Calu3 (cell line): ENCODE measurements at regions not wholly inside any gene's neighbourhood (a gene's known extent, or its start where the extent isn't known, plus 50 kb on each side); places are given as distances from the start of the nearest gene placed in this dataset.

ENCODE experiments used
- BruUV-seq: library from RNA; stranded (reverse); fragments of 400-500 nt; replicated peaks from 2 replicates; lab custom pipeline; 2021; lab: Mats Ljungman, UMichigan
- CTCF ChIA-PET: fragments of 300-600 bp; sonication (Branson Sonifier 250); formaldehyde crosslinking; loops from one replicate; lab custom pipeline; 2022; ENCODE audit warnings: antibody characterized with exemption; lab: Charles Lee
- DNase-seq: peaks from one replicate; pipeline ENCODE4 v3.0.0; 2022
- H3K27ac Mint-ChIP-seq: one replicate; pipeline ENCODE4 v1.8.0; 2022; ENCODE audit warnings: mixed read lengths; ENCODE audit not compliant: unreplicated experiment
- H3K27me3 Mint-ChIP-seq: one replicate; pipeline ENCODE4 v1.8.0; 2022; ENCODE audit warnings: mixed read lengths; ENCODE audit not compliant: unreplicated experiment
- H3K36me3 Mint-ChIP-seq: one replicate; pipeline ENCODE4 v1.8.0; 2022; ENCODE audit warnings: mild to moderate bottlenecking, moderate library complexity, mixed read lengths; ENCODE audit not compliant: insufficient read depth, unreplicated experiment
- H3K4me1 Mint-ChIP-seq: one replicate; pipeline ENCODE4 v1.8.0; 2022; ENCODE audit warnings: mild to moderate bottlenecking, low read depth, mixed read lengths; ENCODE audit not compliant: unreplicated experiment
- H3K4me3 Mint-ChIP-seq: one replicate; pipeline ENCODE4 v1.8.0; 2022; ENCODE audit warnings: mild to moderate bottlenecking, low read depth, moderate library complexity, mixed read lengths; ENCODE audit not compliant: unreplicated experiment
- H3K9me3 Mint-ChIP-seq: one replicate; pipeline ENCODE4 v1.8.0; 2022; ENCODE audit warnings: low read depth, mixed read lengths; ENCODE audit not compliant: unreplicated experiment
- CTCF ChIP-seq: fragments of 200-600 bp; IDR thresholded peaks from one replicate; pipeline ENCODE4 v1.8.0; 2022; ENCODE audit warnings: antibody characterized with exemption; ENCODE audit not compliant: unreplicated experiment
- intact Hi-C: fragments of 100-400 bp; cut with micrococcal nuclease; formaldehyde crosslinking; loops from one replicate; pipeline ENCODE4 v1.10.0; 2022; ENCODE audit not compliant: unreplicated experiment

- CTCF ChIA-PET, result no interaction called here
- no peaks in the 10 kb centered on the region for H3K36me3 Mint-ChIP-seq
- peaks cover 33% of the 10 kb centered on the region for H3K27me3 Mint-ChIP-seq
- H3K9me3 Mint-ChIP-seq, result no peaks in the 10 kb centered on the region
- peaks cover 8% of the 10 kb centered on the region for H3K4me1 Mint-ChIP-seq
- BruUV-seq, result no TSS peak
- H3K27ac Mint-ChIP-seq, result no peak overlapping the region
- TF ChIP-seq CTCF, result no peak
- DNase-seq, result no peak
- H3K4me3 Mint-ChIP-seq, result no peak overlapping the region
- intact Hi-C loops, result no loop called here
Measured at GRCh38 chr2:41992056-41992642, 55.7 kb upstream of the PKDCC start.

GRCh38 chr2:41992671-41993434, 55.0 kb upstream of the PKDCC start:
- no peak for TF ChIP-seq CTCF
- H3K4me1 Mint-ChIP-seq, result peaks cover 8% of the 10 kb centered on the region
- CTCF ChIA-PET, result no interaction called here
- no peak overlapping the region for H3K27ac Mint-ChIP-seq
- no peak overlapping the region for H3K4me3 Mint-ChIP-seq
- intact Hi-C loops, result no loop called here
- H3K27me3 Mint-ChIP-seq, result peaks cover 33% of the 10 kb centered on the region
- BruUV-seq, result no TSS peak
- no peaks in the 10 kb centered on the region for H3K9me3 Mint-ChIP-seq
- no peak for DNase-seq
- no peaks in the 10 kb centered on the region for H3K36me3 Mint-ChIP-seq

GRCh38 chr2:41993435-41993925, 54.3 kb upstream of the PKDCC start:
- Mint-ChIP-seq H3K9me3 (no peaks in the 10 kb centered on the region), H3K4me1 (peaks cover 8% of the 10 kb centered on the region), H3K27me3 (peaks cover 31% of the 10 kb centered on the region), H3K27ac (no peak overlapping the region), H3K36me3 (no peaks in the 10 kb centered on the region), H3K4me3 (no peak overlapping the region)
- intact Hi-C loops, result no loop called here
- no peak for TF ChIP-seq CTCF
- BruUV-seq, result no TSS peak
- DNase-seq, result no peak
- CTCF ChIA-PET, result interaction anchor here (0.6 kb wide), 1 partner anchor 643 kb away, joined by 3 read pairs; no protein-coding TSS in a partner anchor

GRCh38 chr2:41994233-41994637, 53.6 kb upstream of the PKDCC start:
- TF ChIP-seq CTCF, result no peak
- H3K9me3 Mint-ChIP-seq, result no peaks in the 10 kb centered on the region
- no peaks in the 10 kb centered on the region for H3K36me3 Mint-ChIP-seq
- no peak overlapping the region for H3K4me3 Mint-ChIP-seq
- no peak overlapping the region for H3K27ac Mint-ChIP-seq
- no TSS peak for BruUV-seq
- CTCF ChIA-PET, result interaction anchor here (0.6 to 1.0 kb wide), 2 partner anchors 10 to 11 kb away, joined by 3 read pairs; no protein-coding TSS in a partner anchor
- intact Hi-C loops, result no loop called here
- DNase-seq, result no peak
- H3K27me3 Mint-ChIP-seq, result peaks cover 31% of the 10 kb centered on the region
- peaks cover 8% of the 10 kb centered on the region for H3K4me1 Mint-ChIP-seq
